ENCODE measurements at regions not wholly inside any gene's neighbourhood (a gene's known extent, or its start where the extent isn't known, plus 50 kb on each side); places are given as distances from the start of the nearest gene placed in this dataset.

GRCh38 chr20:55488593-55488992 lies 516.7 kb downstream of the CBLN4 start:
- TF ChIP-seq POLR2A (IDR thresholded peaks at IDR 0.05) (no peak), CTCF (IDR thresholded peaks at IDR 0.05) (no peak), POLR2AphosphoS5 (IDR thresholded peaks at IDR 0.05) (no peak)
